Uterus (tissue), 2 donors: ENCODE measurements at regions not wholly inside any gene's neighbourhood (a gene's known extent, or its start where the extent isn't known, plus 50 kb on each side); places are given as distances from the start of the nearest gene placed in this dataset.

Experiments used
- CTCF ChIP-seq, 4 experiments: fragments of 200-600 bp in 2 of 4; fragments of 450-650 bp in 2 of 4; sonication (generic) in 2 of 4; IDR thresholded peaks; one replicate each; pipeline ENCODE4 v1.5.1; 2016 to 2019; ENCODE audit warnings: antibody characterized with exemption in 4 of 4, mild to moderate bottlenecking in 2 of 4, moderate library complexity in 1 of 4
- POLR2A ChIP-seq, 2 donors: fragments of 450-650 bp; IDR thresholded peaks; one replicate each; pipeline ENCODE4 v1.6.1; 2016; ENCODE audit warnings: antibody characterized with exemption in 2 of 2, mild to moderate bottlenecking in 1 of 2, moderate library complexity in 1 of 2

GRCh38 chr3:81846988-81847387, 85.5 kb upstream of the GBE1 start:
- TF ChIP-seq CTCF (IDR thresholded peaks at IDR 0.05) (no peak), POLR2A (IDR thresholded peaks at IDR 0.05) (no peak)
